ENCODE measurements at regions not wholly inside any gene's neighbourhood (a gene's known extent, or its start where the extent isn't known, plus 50 kb on each side); places are given as distances from the start of the nearest gene placed in this dataset.

GRCh38 chr12:104890476-104891096 lies 67.5 kb downstream of the SLC41A2 start:
- TF ChIP-seq EZH2 (IDR thresholded peaks at IDR 0.05; ENCODE audit: insufficient read depth, poor library complexity, severe bottlenecking) (no peak), EZH2phosphoT487 (IDR thresholded peaks at IDR 0.05; ENCODE audit: insufficient read depth, low read depth) (no peak)

Data from GM23248 (cell line).